Lung (tissue), 11 donors: ENCODE measurements at regions not wholly inside any gene's neighbourhood (a gene's known extent, or its start where the extent isn't known, plus 50 kb on each side); places are given as distances from the start of the nearest gene placed in this dataset.

Source experiments
- ATAC-seq: fragments of 200-7000 bp; cut with Tn5 transposase; one replicate; pipeline ENCODE4 v1.9.1; 2020; ENCODE audit warnings: moderate number of reproducible peaks; ENCODE audit not compliant: insufficient read depth, low FRiP score
- DNase-seq, 3 donors: peaks; one replicate each; pipeline ENCODE4 v3.0.0-alpha.2; 2013 to 2017
- H3K27ac ChIP-seq, 2 donors: one replicate each; pipeline ENCODE4 v1.5.1; 2013; ENCODE audit warnings: mild to moderate bottlenecking in 2 of 2, moderate library complexity in 2 of 2, control low read depth in 1 of 2, inconsistent platforms in 1 of 2, low read depth in 1 of 2, low read length in 1 of 2
- H3K27me3 ChIP-seq, 3 donors: one replicate each; pipeline ENCODE4 v1.5.1; 2013; ENCODE audit warnings: low read length in 2 of 3; ENCODE audit not compliant: control insufficient read depth in 3 of 3, insufficient read depth in 3 of 3
- H3K36me3 ChIP-seq, 4 donors: one replicate each; pipeline ENCODE4 v1.5.1; 2013; ENCODE audit warnings: low read length in 4 of 4, mild to moderate bottlenecking in 1 of 4, moderate library complexity in 1 of 4; ENCODE audit not compliant: control insufficient read depth in 4 of 4, insufficient read depth in 4 of 4
- H3K4me1 ChIP-seq, 5 donors: one replicate each; pipeline ENCODE4 v1.5.1; 2013; ENCODE audit warnings: low read length in 5 of 5, mild to moderate bottlenecking in 2 of 5, moderate library complexity in 1 of 5; ENCODE audit not compliant: control insufficient read depth in 5 of 5, insufficient read depth in 5 of 5
- H3K4me3 ChIP-seq: one replicate; pipeline ENCODE4 v1.5.1; 2013; ENCODE audit warnings: mild to moderate bottlenecking, control low read depth, moderate library complexity
- H3K9ac ChIP-seq, 2 donors: one replicate each; pipeline ENCODE4 v1.5.1; 2013; ENCODE audit warnings: low read length in 2 of 2, control low read depth in 1 of 2; ENCODE audit not compliant: insufficient read depth in 1 of 2
- H3K9me3 ChIP-seq, 4 donors: one replicate each; pipeline ENCODE4 v1.5.1; 2013; ENCODE audit warnings: low read length in 3 of 4, mild to moderate bottlenecking in 1 of 4, moderate library complexity in 1 of 4; ENCODE audit not compliant: control insufficient read depth in 4 of 4, insufficient read depth in 3 of 4
- WGBS, 2 donors: extraction: QIAGEN DNeasy Blood & Tissue Kit; methylation state at CpG; one replicate each; pipeline ENCODE4 v1.1.7; 2013; 5-methylcytosine and 5-hydroxymethylcytosine counted together
- TF ChIP-seq, protein P1 (sequence below): IDR thresholded peaks from 2 replicates; pipeline ENCODE4 v1.5.1; 2012; ENCODE audit warnings: mild to moderate bottlenecking; ENCODE audit errors: control extremely low read depth, extremely low read depth
- donor health status: control.
- donor health status: control.
- donor health status: Bipolar disorder and iron deficiency.
- donor health status: healthy.
- donor health status: DM: yes; HTN: yes; CAD: no.

GRCh38 chr11:116473790-116474346 is 298.9 kb downstream of the BUD13 start:
- H3K27ac ChIP-seq: no peak overlapping the region
- H3K4me1 ChIP-seq: no peaks in the 10 kb centered on the region
- peaks cover 0 to 3% (median 0%) of the 10 kb centered on the region in 3 donors for H3K27me3 ChIP-seq
- TF ChIP-seq, protein P1, sequence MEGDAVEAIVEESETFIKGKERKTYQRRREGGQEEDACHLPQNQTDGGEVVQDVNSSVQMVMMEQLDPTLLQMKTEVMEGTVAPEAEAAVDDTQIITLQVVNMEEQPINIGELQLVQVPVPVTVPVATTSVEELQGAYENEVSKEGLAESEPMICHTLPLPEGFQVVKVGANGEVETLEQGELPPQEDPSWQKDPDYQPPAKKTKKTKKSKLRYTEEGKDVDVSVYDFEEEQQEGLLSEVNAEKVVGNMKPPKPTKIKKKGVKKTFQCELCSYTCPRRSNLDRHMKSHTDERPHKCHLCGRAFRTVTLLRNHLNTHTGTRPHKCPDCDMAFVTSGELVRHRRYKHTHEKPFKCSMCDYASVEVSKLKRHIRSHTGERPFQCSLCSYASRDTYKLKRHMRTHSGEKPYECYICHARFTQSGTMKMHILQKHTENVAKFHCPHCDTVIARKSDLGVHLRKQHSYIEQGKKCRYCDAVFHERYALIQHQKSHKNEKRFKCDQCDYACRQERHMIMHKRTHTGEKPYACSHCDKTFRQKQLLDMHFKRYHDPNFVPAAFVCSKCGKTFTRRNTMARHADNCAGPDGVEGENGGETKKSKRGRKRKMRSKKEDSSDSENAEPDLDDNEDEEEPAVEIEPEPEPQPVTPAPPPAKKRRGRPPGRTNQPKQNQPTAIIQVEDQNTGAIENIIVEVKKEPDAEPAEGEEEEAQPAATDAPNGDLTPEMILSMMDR: no peak
- no peaks in the 10 kb centered on the region for H3K9me3 ChIP-seq
- H3K9ac ChIP-seq: no peak overlapping the region
- H3K4me3 ChIP-seq: no peak overlapping the region
- DNase-seq: no peak
- no peak for ATAC-seq
- H3K36me3 ChIP-seq: no peaks in the 10 kb centered on the region
- WGBS, 2 donors: 41 to 64% methylated on average over 3 of the region's 3 CpGs

DNA sequence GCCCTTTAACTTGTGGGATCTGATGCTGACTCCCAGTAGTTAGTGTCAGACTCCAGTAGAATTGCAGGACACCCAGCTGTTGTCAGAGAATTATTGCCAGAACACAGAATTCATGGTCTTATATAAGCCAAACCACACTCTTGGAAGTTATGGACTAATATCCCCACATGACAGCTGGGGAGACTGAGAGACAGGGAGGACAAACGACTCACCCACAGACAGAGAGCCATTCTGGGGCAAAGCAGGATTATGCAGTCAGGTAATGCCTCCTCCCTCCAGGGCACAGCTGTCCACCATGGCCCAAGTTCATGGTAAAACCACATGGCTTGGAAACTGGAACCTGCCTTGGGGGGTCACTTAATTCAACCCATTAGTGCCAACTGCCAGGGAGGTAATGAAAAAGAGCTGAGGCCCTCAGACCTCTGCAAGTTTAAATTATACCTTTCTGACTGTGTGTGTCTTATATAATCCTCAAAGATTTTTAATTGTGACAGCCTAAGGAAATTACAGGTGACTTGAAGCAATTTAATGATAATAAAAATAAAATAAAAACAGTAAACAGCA is 299.5 kb downstream of the BUD13 start:
- H3K27ac ChIP-seq: no peak overlapping the region
- no peak overlapping the region for H3K9ac ChIP-seq
- WGBS, 2 donors: 29 to 55% methylated on average over 1 of the region's 1 CpG

DNA sequence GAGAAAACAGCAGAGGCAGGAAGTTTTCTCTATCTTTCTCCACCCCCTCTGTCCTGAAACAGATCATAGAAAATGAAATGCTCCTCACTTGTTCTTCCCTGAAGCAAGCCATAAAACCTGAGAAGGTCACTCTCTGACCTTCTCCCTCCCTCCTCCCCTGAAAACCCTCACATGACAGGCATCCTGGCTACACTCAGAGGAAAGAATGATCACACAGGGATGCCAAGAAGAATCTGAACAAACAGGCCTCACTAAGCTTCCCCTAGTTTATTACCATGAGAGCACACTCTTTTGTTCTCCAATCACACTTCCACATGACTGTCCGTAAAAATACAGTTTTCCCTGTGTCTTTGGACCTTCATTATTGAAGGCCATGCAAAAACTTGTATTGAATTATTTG is 300.1 kb downstream of the BUD13 start:
- no peaks in the 10 kb centered on the region for H3K4me1 ChIP-seq
- 74 to 91% methylated on average over 1 of the region's 1 CpG for WGBS, 2 donors
- no peak overlapping the region for H3K27ac ChIP-seq
- H3K36me3 ChIP-seq: no peaks in the 10 kb centered on the region
- TF ChIP-seq, protein P1: no peak
- H3K27me3 ChIP-seq: peaks cover 0 to 3% (median 0%) of the 10 kb centered on the region in 3 donors
- ATAC-seq: no peak
- no peak for DNase-seq
- H3K4me3 ChIP-seq: no peak overlapping the region
- no peak overlapping the region for H3K9ac ChIP-seq
- H3K9me3 ChIP-seq: no peaks in the 10 kb centered on the region

More for the DNA sequence above, 299.5 kb downstream of the BUD13 start:
- H3K4me1 ChIP-seq: no peaks in the 10 kb centered on the region
- DNase-seq (no peak), ATAC-seq (no peak)
- TF ChIP-seq, protein P1: no peak
- no peak overlapping the region for H3K4me3 ChIP-seq
- H3K27me3 ChIP-seq: peaks cover 0 to 3% (median 0%) of the 10 kb centered on the region in 3 donors
- H3K9me3 ChIP-seq: no peaks in the 10 kb centered on the region
- no peaks in the 10 kb centered on the region for H3K36me3 ChIP-seq
